ENCODE measurements at regions not wholly inside any gene's neighbourhood (a gene's known extent, or its start where the extent isn't known, plus 50 kb on each side); places are given as distances from the start of the nearest gene placed in this dataset.
"Not testable (repeated sequence)": the region's sequence is repeated elsewhere in the genome, so short reads cannot be mapped to it uniquely, and the experiment has no call there.

- DNase-seq (ENCODE audit: low spot score), result no peak
These were observed 142.9 kb upstream of the ZSWIM2 start for GRCh38 chr2:186991766-186992417.

GRCh38 chr2:186984966-186985365 is 136.0 kb upstream of the ZSWIM2 start:
- DNase-seq (ENCODE audit: low spot score), result no peak

GRCh38 chr2:186984481-186984880 is 135.5 kb upstream of the ZSWIM2 start:
- no peak for DNase-seq (ENCODE audit: low spot score)

- no peak for DNase-seq (ENCODE audit: low spot score)
These were observed 132.0 kb upstream of the ZSWIM2 start for GRCh38 chr2:186980787-186981550.

- DNase-seq (ENCODE audit: low spot score), result no peak
These were observed 131.1 kb upstream of the ZSWIM2 start for GRCh38 chr2:186980117-186980442.

- DNase-seq (ENCODE audit: low spot score), result no peak
These were observed 130.6 kb upstream of the ZSWIM2 start for GRCh38 chr2:186979439-186980116.

GRCh38 chr2:186977433-186978045 is 128.6 kb upstream of the ZSWIM2 start:
- DNase-seq (ENCODE audit: low spot score), result no peak

- DNase-seq (ENCODE audit: low spot score), result no peak
These were observed 127.4 kb upstream of the ZSWIM2 start for GRCh38 chr2:186976329-186976728.

GRCh38 chr2:186972281-186972970 is 123.5 kb upstream of the ZSWIM2 start:
- DNase-seq (ENCODE audit: low spot score), result no peak

- no peak for DNase-seq (ENCODE audit: low spot score)
These were observed 119.3 kb upstream of the ZSWIM2 start for GRCh38 chr2:186968277-186968676.

GRCh38 chr2:186966015-186966414 is 117.0 kb upstream of the ZSWIM2 start:
- no peak for DNase-seq (ENCODE audit: low spot score)

- DNase-seq (ENCODE audit: low spot score), result no peak
These were observed 113.2 kb upstream of the ZSWIM2 start for GRCh38 chr2:186962085-186962747.

GRCh38 chr2:186960241-186960640 is 111.3 kb upstream of the ZSWIM2 start:
- not testable (repeated sequence) for DNase-seq (ENCODE audit: low spot score)

- DNase-seq (ENCODE audit: low spot score), result no peak
These were observed 110.5 kb upstream of the ZSWIM2 start for GRCh38 chr2:186959486-186959885.

- DNase-seq (ENCODE audit: low spot score), result no peak
These were observed 101.7 kb upstream of the ZSWIM2 start for GRCh38 chr2:186950694-186951093.

- no peak for DNase-seq (ENCODE audit: low spot score)
These were observed 100.8 kb upstream of the ZSWIM2 start for GRCh38 chr2:186949726-186950256.

GRCh38 chr2:186947516-186947915 is 98.5 kb upstream of the ZSWIM2 start:
- DNase-seq (ENCODE audit: low spot score), result no peak

- no peak for DNase-seq (ENCODE audit: low spot score)
These were observed 98.0 kb upstream of the ZSWIM2 start for GRCh38 chr2:186946896-186947467.

GRCh38 chr2:186941853-186942252 is 92.9 kb upstream of the ZSWIM2 start:
- DNase-seq (ENCODE audit: low spot score), result no peak

GRCh38 chr2:186940463-186940862 is 91.5 kb upstream of the ZSWIM2 start:
- no peak for DNase-seq (ENCODE audit: low spot score)

GRCh38 chr2:186934420-186934819 is 85.5 kb upstream of the ZSWIM2 start:
- DNase-seq (ENCODE audit: low spot score), result no peak
